Occipital lobe (tissue), 1 donor: ENCODE measurements at regions not wholly inside any gene's neighbourhood (a gene's known extent, or its start where the extent isn't known, plus 50 kb on each side); places are given as distances from the start of the nearest gene placed in this dataset.
"Not testable (repeated sequence)": the region's sequence is repeated elsewhere in the genome, so short reads cannot be mapped to it uniquely, and the experiment has no call there.

Experiments used
- DNase-seq: peaks from one replicate; lab custom pipeline; 2025; lab: John Stamatoyannopoulos, UW

- no peak for DNase-seq
These were observed 125.4 kb upstream of the CDK13 start for GRCh38 chr7:39824456-39825200.

GRCh38 chr7:39825401-39825980, 124.6 kb upstream of the CDK13 start:
- DNase-seq = no peak

GRCh38 chr7:39826166-39826565, 123.9 kb upstream of the CDK13 start:
- no peak for DNase-seq

GRCh38 chr7:39827571-39827970, 122.5 kb upstream of the CDK13 start:
- DNase-seq = no peak

GRCh38 chr7:39829028-39829427, 121.0 kb upstream of the CDK13 start:
- DNase-seq = no peak

- no peak for DNase-seq
These were observed 117.5 kb upstream of the CDK13 start for GRCh38 chr7:39832519-39833085.

- DNase-seq = peak; percentile 42
These were observed 116.8 kb upstream of the CDK13 start for GRCh38 chr7:39833180-39833799.

GRCh38 chr7:39833865-39834634, 116.0 kb upstream of the CDK13 start:
- not testable (repeated sequence) for DNase-seq

GRCh38 chr7:39838326-39838725, 111.7 kb upstream of the CDK13 start:
- DNase-seq = no peak

GRCh38 chr7:39845006-39845405, 105.0 kb upstream of the CDK13 start:
- no peak for DNase-seq

- DNase-seq = no peak
These were observed 102.8 kb upstream of the CDK13 start for GRCh38 chr7:39847227-39847626.

- no peak for DNase-seq
These were observed 98.5 kb upstream of the CDK13 start for GRCh38 chr7:39851466-39852045.

- not testable (repeated sequence) for DNase-seq
These were observed 95.3 kb upstream of the CDK13 start for GRCh38 chr7:39854616-39855324.

- DNase-seq = no peak
These were observed 94.8 kb upstream of the CDK13 start for GRCh38 chr7:39855325-39855674.

- not testable (repeated sequence) for DNase-seq
These were observed 86.3 kb upstream of the CDK13 start for GRCh38 chr7:39863675-39864322.

- not testable (repeated sequence) for DNase-seq
These were observed 80.1 kb upstream of the CDK13 start for GRCh38 chr7:39869888-39870522.

GRCh38 chr7:39871610-39872009, 78.4 kb upstream of the CDK13 start:
- not testable (repeated sequence) for DNase-seq

GRCh38 chr7:39880556-39880955, 69.5 kb upstream of the CDK13 start:
- DNase-seq = no peak

GRCh38 chr7:39882148-39882784, 67.8 kb upstream of the CDK13 start:
- no peak for DNase-seq
